ENCODE measurements at regions not wholly inside any gene's neighbourhood (a gene's known extent, or its start where the extent isn't known, plus 50 kb on each side); places are given as distances from the start of the nearest gene placed in this dataset.

GRCh38 chr13:31913459-31913858 is 118.1 kb upstream of the FRY start:
- Histone ChIP-seq H3K36me3 (ENCODE audit: control insufficient read depth in 1 of 2, insufficient read depth in 2 of 2, low read length in 2 of 2) (no peaks in the 10 kb centered on the region), H3K9me3 (ENCODE audit: control insufficient read depth in 1 of 2, low read length in 2 of 2) (no peaks in the 10 kb centered on the region), H3K4me3 (ENCODE audit: low read depth in 1 of 2, low read length in 2 of 2) (no peak overlapping the region), H3K27ac (ENCODE audit: low read length) (no peak overlapping the region), H3K27me3 (ENCODE audit: low read depth, low read length) (no peaks in the 10 kb centered on the region), H3K4me1 (ENCODE audit: control insufficient read depth in 1 of 2, insufficient read depth in 2 of 2, low read length in 2 of 2) (peaks cover 0 to 12% of the 10 kb centered on the region in 2 donors)

- Histone ChIP-seq H3K4me3 (ENCODE audit: low read depth in 1 of 2, low read length in 2 of 2) (no peak overlapping the region), H3K9me3 (ENCODE audit: control insufficient read depth in 1 of 2, low read length in 2 of 2) (no peaks in the 10 kb centered on the region), H3K27ac (ENCODE audit: low read length) (no peak overlapping the region), H3K4me1 (ENCODE audit: control insufficient read depth in 1 of 2, insufficient read depth in 2 of 2, low read length in 2 of 2) (peaks cover 0 to under 1% of the 10 kb centered on the region in 2 donors), H3K27me3 (ENCODE audit: low read depth, low read length) (no peaks in the 10 kb centered on the region), H3K36me3 (ENCODE audit: control insufficient read depth in 1 of 2, insufficient read depth in 2 of 2, low read length in 2 of 2) (no peaks in the 10 kb centered on the region)
These were observed 116.7 kb upstream of the FRY start for GRCh38 chr13:31914843-31915242.

DNA sequence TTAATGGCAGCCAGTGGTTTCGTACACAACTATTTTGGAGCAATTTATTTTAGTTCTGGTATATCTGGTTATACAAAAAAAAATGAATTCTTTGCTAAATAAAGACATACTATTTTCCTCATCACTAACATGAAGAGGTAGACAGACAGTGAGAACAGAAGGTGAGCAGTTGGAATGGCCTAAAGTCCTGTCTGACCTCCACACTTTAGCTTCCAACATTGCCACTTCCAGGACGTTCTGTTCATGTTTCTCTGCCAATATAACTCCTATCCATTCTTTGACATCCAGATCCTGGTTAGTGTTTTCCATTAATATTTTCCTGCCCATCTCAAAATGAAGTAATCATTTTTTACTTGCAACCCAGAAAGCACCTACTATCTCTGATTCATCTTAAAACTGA is 112.9 kb upstream of the FRY start:
- Histone ChIP-seq H3K9me3 (ENCODE audit: control insufficient read depth in 1 of 2, low read length in 2 of 2) (no peaks in the 10 kb centered on the region), H3K36me3 (ENCODE audit: control insufficient read depth in 1 of 2, insufficient read depth in 2 of 2, low read length in 2 of 2) (no peaks in the 10 kb centered on the region), H3K4me3 (ENCODE audit: low read depth in 1 of 2, low read length in 2 of 2) (no peak overlapping the region), H3K27me3 (ENCODE audit: low read depth, low read length) (no peaks in the 10 kb centered on the region), H3K4me1 (ENCODE audit: control insufficient read depth in 1 of 2, insufficient read depth in 2 of 2, low read length in 2 of 2) (no peaks in the 10 kb centered on the region), H3K27ac (ENCODE audit: low read length) (no peak overlapping the region)

- no peak overlapping the region for H3K27ac ChIP-seq (ENCODE audit: low read length)
- H3K4me1 ChIP-seq (ENCODE audit: control insufficient read depth in 1 of 2, insufficient read depth in 2 of 2, low read length in 2 of 2): no peaks in the 10 kb centered on the region
- H3K4me3 ChIP-seq (ENCODE audit: low read depth in 1 of 2, low read length in 2 of 2): no peak overlapping the region
- no peaks in the 10 kb centered on the region for H3K36me3 ChIP-seq (ENCODE audit: control insufficient read depth in 1 of 2, insufficient read depth in 2 of 2, low read length in 2 of 2)
- H3K27me3 ChIP-seq (ENCODE audit: low read depth, low read length): no peaks in the 10 kb centered on the region
- no peaks in the 10 kb centered on the region for H3K9me3 ChIP-seq (ENCODE audit: control insufficient read depth in 1 of 2, low read length in 2 of 2)
These were observed 112.3 kb upstream of the FRY start for GRCh38 chr13:31919241-31919640.

- Histone ChIP-seq H3K4me3 (ENCODE audit: low read depth in 1 of 2, low read length in 2 of 2) (no peak overlapping the region), H3K9me3 (ENCODE audit: control insufficient read depth in 1 of 2, low read length in 2 of 2) (no peaks in the 10 kb centered on the region), H3K27me3 (ENCODE audit: low read depth, low read length) (no peaks in the 10 kb centered on the region), H3K36me3 (ENCODE audit: control insufficient read depth in 1 of 2, insufficient read depth in 2 of 2, low read length in 2 of 2) (no peaks in the 10 kb centered on the region), H3K4me1 (ENCODE audit: control insufficient read depth in 1 of 2, insufficient read depth in 2 of 2, low read length in 2 of 2) (no peaks in the 10 kb centered on the region), H3K27ac (ENCODE audit: low read length) (no peak overlapping the region)
These were observed 111.4 kb upstream of the FRY start for GRCh38 chr13:31919971-31920726.

GRCh38 chr13:31920727-31921100 is 110.9 kb upstream of the FRY start:
- H3K9me3 ChIP-seq (ENCODE audit: control insufficient read depth in 1 of 2, low read length in 2 of 2): no peaks in the 10 kb centered on the region
- H3K4me1 ChIP-seq (ENCODE audit: control insufficient read depth in 1 of 2, insufficient read depth in 2 of 2, low read length in 2 of 2): no peaks in the 10 kb centered on the region
- no peaks in the 10 kb centered on the region for H3K27me3 ChIP-seq (ENCODE audit: low read depth, low read length)
- no peaks in the 10 kb centered on the region for H3K36me3 ChIP-seq (ENCODE audit: control insufficient read depth in 1 of 2, insufficient read depth in 2 of 2, low read length in 2 of 2)
- H3K27ac ChIP-seq (ENCODE audit: low read length): no peak overlapping the region
- H3K4me3 ChIP-seq (ENCODE audit: low read depth in 1 of 2, low read length in 2 of 2): no peak overlapping the region

DNA sequence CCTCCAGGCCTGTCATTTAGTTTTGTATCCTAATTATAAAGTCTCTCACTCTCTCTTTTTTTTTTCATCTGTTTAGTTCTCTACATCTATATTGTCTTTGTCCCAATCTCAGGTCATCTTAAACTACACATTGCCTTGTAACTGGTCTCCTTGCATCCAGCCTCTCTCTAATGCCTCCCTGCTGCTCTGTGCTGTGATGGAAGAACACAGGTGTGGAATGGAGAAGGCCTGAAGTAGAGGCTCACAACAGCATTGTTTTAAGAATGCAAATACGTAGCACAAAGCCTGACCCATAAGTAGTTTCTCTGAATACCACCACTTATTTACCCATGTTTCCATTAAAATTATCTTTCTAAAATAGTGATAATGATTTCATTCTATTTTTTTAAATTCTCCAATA is 108.8 kb upstream of the FRY start:
- H3K36me3 ChIP-seq (ENCODE audit: control insufficient read depth in 1 of 2, insufficient read depth in 2 of 2, low read length in 2 of 2): no peaks in the 10 kb centered on the region
- no peaks in the 10 kb centered on the region for H3K9me3 ChIP-seq (ENCODE audit: control insufficient read depth in 1 of 2, low read length in 2 of 2)
- H3K4me3 ChIP-seq (ENCODE audit: low read depth in 1 of 2, low read length in 2 of 2): no peak overlapping the region
- H3K27ac ChIP-seq (ENCODE audit: low read length): no peak overlapping the region
- H3K4me1 ChIP-seq (ENCODE audit: control insufficient read depth in 1 of 2, insufficient read depth in 2 of 2, low read length in 2 of 2): no peaks in the 10 kb centered on the region
- no peaks in the 10 kb centered on the region for H3K27me3 ChIP-seq (ENCODE audit: low read depth, low read length)

DNA sequence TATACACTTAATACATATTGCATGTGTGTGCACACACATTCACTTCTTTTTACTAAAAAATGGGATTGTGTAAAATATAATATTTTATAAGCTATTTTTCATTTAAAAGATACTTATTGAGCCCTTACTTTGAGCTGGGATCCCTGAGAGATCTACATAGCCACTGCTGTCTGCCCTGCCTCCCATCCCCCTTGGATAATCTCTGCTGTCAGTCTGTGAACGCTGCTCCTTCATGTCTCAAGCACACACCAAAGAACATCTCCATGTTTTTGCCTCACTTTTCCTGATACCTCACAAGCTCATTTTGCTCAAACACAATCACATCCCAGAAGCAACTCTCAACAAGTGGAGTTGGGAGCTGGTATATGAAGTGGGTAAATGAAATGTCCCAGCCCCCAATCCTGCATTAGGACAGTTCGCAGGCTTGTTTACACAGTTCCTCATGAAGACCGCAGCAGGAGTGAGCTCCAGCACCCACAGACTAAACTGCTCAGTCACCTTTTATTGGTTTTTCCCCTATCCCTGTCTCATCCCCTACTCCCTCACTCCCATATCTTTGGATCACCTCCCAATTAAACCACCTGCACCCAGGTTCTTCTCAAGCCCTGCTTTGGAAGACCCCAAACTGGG is 108.3 kb upstream of the FRY start:
- H3K9me3 ChIP-seq (ENCODE audit: control insufficient read depth in 1 of 2, low read length in 2 of 2): no peaks in the 10 kb centered on the region
- H3K36me3 ChIP-seq (ENCODE audit: control insufficient read depth in 1 of 2, insufficient read depth in 2 of 2, low read length in 2 of 2): no peaks in the 10 kb centered on the region
- no peak overlapping the region for H3K4me3 ChIP-seq (ENCODE audit: low read depth in 1 of 2, low read length in 2 of 2)
- H3K4me1 ChIP-seq (ENCODE audit: control insufficient read depth in 1 of 2, insufficient read depth in 2 of 2, low read length in 2 of 2): no peaks in the 10 kb centered on the region
- no peak overlapping the region for H3K27ac ChIP-seq (ENCODE audit: low read length)
- H3K27me3 ChIP-seq (ENCODE audit: low read depth, low read length): no peaks in the 10 kb centered on the region

GRCh38 chr13:31925079-31925478 is 106.5 kb upstream of the FRY start:
- Histone ChIP-seq H3K36me3 (ENCODE audit: control insufficient read depth in 1 of 2, insufficient read depth in 2 of 2, low read length in 2 of 2) (no peaks in the 10 kb centered on the region), H3K27ac (ENCODE audit: low read length) (no peak overlapping the region), H3K27me3 (ENCODE audit: low read depth, low read length) (no peaks in the 10 kb centered on the region), H3K9me3 (ENCODE audit: control insufficient read depth in 1 of 2, low read length in 2 of 2) (no peaks in the 10 kb centered on the region), H3K4me1 (ENCODE audit: control insufficient read depth in 1 of 2, insufficient read depth in 2 of 2, low read length in 2 of 2) (peaks cover 0 to 3% of the 10 kb centered on the region in 2 donors), H3K4me3 (ENCODE audit: low read depth in 1 of 2, low read length in 2 of 2) (no peak overlapping the region)

- Histone ChIP-seq H3K4me1 (ENCODE audit: control insufficient read depth in 1 of 2, insufficient read depth in 2 of 2, low read length in 2 of 2) (peaks cover 0 to 3% of the 10 kb centered on the region in 2 donors), H3K27me3 (ENCODE audit: low read depth, low read length) (no peaks in the 10 kb centered on the region), H3K36me3 (ENCODE audit: control insufficient read depth in 1 of 2, insufficient read depth in 2 of 2, low read length in 2 of 2) (no peaks in the 10 kb centered on the region), H3K4me3 (ENCODE audit: low read depth in 1 of 2, low read length in 2 of 2) (no peak overlapping the region), H3K27ac (ENCODE audit: low read length) (no peak overlapping the region), H3K9me3 (ENCODE audit: control insufficient read depth in 1 of 2, low read length in 2 of 2) (no peaks in the 10 kb centered on the region)
These were observed 104.3 kb upstream of the FRY start for GRCh38 chr13:31927219-31927653.

GRCh38 chr13:31929031-31929770 is 102.4 kb upstream of the FRY start:
- no peak overlapping the region for H3K27ac ChIP-seq (ENCODE audit: low read length)
- H3K4me1 ChIP-seq (ENCODE audit: control insufficient read depth in 1 of 2, insufficient read depth in 2 of 2, low read length in 2 of 2): peaks cover 0 to 3% of the 10 kb centered on the region in 2 donors
- H3K36me3 ChIP-seq (ENCODE audit: control insufficient read depth in 1 of 2, insufficient read depth in 2 of 2, low read length in 2 of 2): no peaks in the 10 kb centered on the region
- no peaks in the 10 kb centered on the region for H3K9me3 ChIP-seq (ENCODE audit: control insufficient read depth in 1 of 2, low read length in 2 of 2)
- H3K4me3 ChIP-seq (ENCODE audit: low read depth in 1 of 2, low read length in 2 of 2): no peak overlapping the region
- no peaks in the 10 kb centered on the region for H3K27me3 ChIP-seq (ENCODE audit: low read depth, low read length)
